Activated CD4-positive, alpha-beta T cell treated with anti-CD3 and anti-CD28 coated beads for 36 hours (primary cell): ENCODE measurements at regions not wholly inside any gene's neighbourhood (a gene's known extent, or its start where the extent isn't known, plus 50 kb on each side); places are given as distances from the start of the nearest gene placed in this dataset.

Experiments used
- ATAC-seq: fragments of 200-7000 bp; cut with Tn5 transposase; one replicate; pipeline ENCODE4 v1.10.0; 2021; ENCODE audit warnings: mild to moderate bottlenecking, moderate library complexity
- CTCF ChIA-PET: fragments of 350-600 bp; sonication (Branson Sonifier 250); formaldehyde crosslinking; loops from one replicate; lab custom pipeline; 2021; ENCODE audit warnings: antibody characterized with exemption; lab: Charles Lee
- POLR2A ChIA-PET: fragments of 350-600 bp; sonication (Branson Sonifier 250); formaldehyde crosslinking; loops from one replicate; lab custom pipeline; 2021; ENCODE audit warnings: antibody characterized with exemption, inconsistent platforms; lab: Charles Lee
- DNase-seq: peaks from one replicate; pipeline ENCODE4 v3.0.0-alpha.2; 2020
- H3K27ac Mint-ChIP-seq: one replicate; pipeline ENCODE4 v1.8.0; 2021; ENCODE audit warnings: mixed read lengths
- H3K27me3 Mint-ChIP-seq: one replicate; pipeline ENCODE4 v1.8.0; 2021; ENCODE audit warnings: mixed read lengths
- H3K36me3 Mint-ChIP-seq: one replicate; pipeline ENCODE4 v1.8.0; 2021; ENCODE audit warnings: low read depth, mixed read lengths
- H3K4me1 Mint-ChIP-seq: one replicate; pipeline ENCODE4 v1.8.0; 2021; ENCODE audit warnings: mixed read lengths
- H3K4me3 Mint-ChIP-seq: one replicate; pipeline ENCODE4 v1.8.0; 2021; ENCODE audit warnings: mild to moderate bottlenecking, moderate library complexity, mixed read lengths
- H3K9me3 Mint-ChIP-seq: one replicate; pipeline ENCODE4 v1.8.0; 2021; ENCODE audit warnings: low read depth, mixed read lengths
- intact Hi-C, 2 experiments: fragments of 100-400 bp; cut with DNase I in 1 of 2; cut with micrococcal nuclease in 1 of 2; formaldehyde crosslinking; loops; one replicate each; pipeline versions ENCODE4 v1.14.2 to v1.15.1; 2022 to 2024; cut with DNase I, micrococcal nuclease

DNA sequence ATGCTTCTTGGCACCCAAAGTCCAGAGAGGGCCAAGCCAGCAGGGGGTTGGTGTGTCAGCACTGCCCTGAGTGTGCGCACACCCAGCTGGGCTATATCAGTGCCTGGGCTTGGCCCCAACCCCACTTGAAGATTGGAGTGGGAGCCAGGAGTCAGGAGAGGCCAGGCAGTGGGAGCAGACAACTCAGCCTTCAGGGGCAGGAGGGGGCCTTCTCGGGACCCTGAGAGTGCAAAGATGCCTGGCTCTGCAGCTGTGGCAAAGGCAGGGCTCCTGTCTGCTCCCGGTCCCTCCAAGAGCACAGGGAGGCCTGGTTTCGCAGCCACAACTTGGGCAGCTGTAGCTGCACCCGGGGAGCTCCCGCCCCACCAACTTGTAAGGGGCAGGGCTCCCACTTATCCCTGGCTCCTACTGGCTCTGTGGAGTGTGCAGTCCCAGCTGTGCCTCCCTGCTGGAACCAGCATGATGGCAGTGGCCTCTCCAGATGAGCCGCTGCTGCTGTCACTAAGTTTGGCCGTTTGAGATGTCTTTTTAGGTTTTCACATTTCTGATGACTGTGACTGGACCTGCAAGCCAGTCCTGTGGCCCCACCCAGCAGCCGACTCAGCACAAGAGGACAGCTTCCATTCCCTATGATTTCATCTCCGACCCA lies 148.8 kb upstream of the HS6ST1 start:
- H3K4me1 Mint-ChIP-seq: peaks cover under 1% of the 10 kb centered on the region
- DNase-seq: no peak

DNA sequence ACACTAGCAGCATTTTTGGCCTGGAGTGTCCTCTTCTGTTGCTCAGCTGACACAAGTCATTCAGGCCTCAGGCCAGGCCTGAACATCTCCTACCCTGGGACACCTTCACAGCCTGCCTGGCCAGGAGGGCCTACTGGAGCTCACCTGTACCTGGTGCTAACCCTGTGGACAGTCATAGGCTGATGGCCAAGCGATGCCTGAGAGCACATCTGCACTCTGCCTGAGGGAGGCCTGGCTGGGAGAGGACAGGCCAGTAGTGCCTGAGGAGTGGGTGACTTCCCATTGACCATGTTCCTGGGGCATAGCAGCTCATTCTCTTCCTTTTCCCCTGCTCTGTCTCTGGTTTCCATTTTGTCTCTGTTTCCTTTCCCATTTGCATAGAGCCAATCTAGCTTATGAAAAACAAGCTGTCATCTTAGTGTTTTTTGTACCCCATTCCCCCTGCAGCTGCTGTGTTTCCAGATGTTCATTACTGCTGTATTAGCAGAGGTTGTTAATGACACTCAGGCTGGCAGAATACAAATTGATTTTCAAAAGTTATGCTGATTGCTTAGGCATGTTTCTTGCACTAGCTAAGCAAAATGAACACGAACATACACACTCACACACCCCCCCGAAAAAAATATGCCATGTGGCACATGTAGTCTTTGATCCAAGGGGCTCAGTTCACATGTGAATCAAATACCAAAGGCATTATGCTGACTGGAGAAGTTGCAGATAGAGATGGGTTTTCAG lies 149.7 kb upstream of the HS6ST1 start:
- intact Hi-C loops: no loop called here
- H3K27me3 Mint-ChIP-seq: peaks cover 5% of the 10 kb centered on the region
- peaks cover 8% of the 10 kb centered on the region for H3K4me1 Mint-ChIP-seq
- ATAC-seq: no peak
- no peak for DNase-seq
- CTCF ChIA-PET: interaction anchor here (0.6 to 2.0 kb wide), 4 partner anchors 22 to 383 kb away, joined by 3 to 6 read pairs (median 4); no protein-coding TSS in a partner anchor
- peaks cover 7% of the 10 kb centered on the region for H3K36me3 Mint-ChIP-seq
- H3K27ac Mint-ChIP-seq: no peak overlapping the region
- no peak overlapping the region for H3K4me3 Mint-ChIP-seq
- H3K9me3 Mint-ChIP-seq: peaks cover 24% of the 10 kb centered on the region
- POLR2A ChIA-PET: interaction anchor here (0.7 kb wide), 1 partner anchor 15 kb away, joined by 3 read pairs; no protein-coding TSS in a partner anchor

More for the DNA sequence above, 148.8 kb upstream of the HS6ST1 start:
- ATAC-seq: no peak
- intact Hi-C loops: no loop called here
- no peaks in the 10 kb centered on the region for H3K27me3 Mint-ChIP-seq
- ChIA-PET POLR2A (no interaction called here), CTCF (interaction anchor here (1.1 to 2.0 kb wide), 2 partner anchors 11 to 22 kb away, joined by 3 to 6 read pairs; no protein-coding TSS in a partner anchor)
- no peak overlapping the region for H3K4me3 Mint-ChIP-seq
- H3K9me3 Mint-ChIP-seq: peaks cover 24% of the 10 kb centered on the region
- no peak overlapping the region for H3K27ac Mint-ChIP-seq
- peaks cover 7% of the 10 kb centered on the region for H3K36me3 Mint-ChIP-seq

DNA sequence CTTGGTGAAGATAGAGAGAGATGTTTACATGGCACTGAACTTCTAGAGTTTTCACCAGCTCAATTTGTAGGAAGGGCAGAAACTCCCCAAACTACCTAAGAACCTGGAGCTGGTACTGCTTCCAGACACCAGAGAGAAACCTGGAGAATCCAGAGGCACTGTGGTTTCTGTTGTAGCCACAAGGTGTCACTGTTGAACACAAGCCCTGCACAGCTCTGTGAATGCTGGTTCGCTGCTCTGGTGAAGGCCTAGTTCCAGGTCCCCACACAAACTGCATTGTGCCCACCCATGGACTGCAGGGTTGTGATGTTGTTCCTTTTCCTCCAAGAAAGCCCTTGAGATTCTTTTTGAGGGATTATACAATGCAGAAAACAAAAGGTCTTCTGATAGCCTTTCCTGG lies 150.5 kb upstream of the HS6ST1 start:
- peaks cover 7% of the 10 kb centered on the region for H3K36me3 Mint-ChIP-seq
- DNase-seq (peak; percentile 32), ATAC-seq (no peak)
- peaks cover 11% of the 10 kb centered on the region for H3K4me1 Mint-ChIP-seq
- H3K27ac Mint-ChIP-seq: no peak overlapping the region
- no peak overlapping the region for H3K4me3 Mint-ChIP-seq
- CTCF ChIA-PET: interaction anchor here (0.6 to 2.0 kb wide), 3 partner anchors 21 to 383 kb away, joined by 3 to 6 read pairs (median 4); no protein-coding TSS in a partner anchor
- peaks cover 7% of the 10 kb centered on the region for H3K27me3 Mint-ChIP-seq
- intact Hi-C loops: no loop called here
- peaks cover 24% of the 10 kb centered on the region for H3K9me3 Mint-ChIP-seq
- POLR2A ChIA-PET: interaction anchor here (0.6 kb wide), 1 partner anchor 50 kb away, joined by 4 read pairs; no protein-coding TSS in a partner anchor

DNA sequence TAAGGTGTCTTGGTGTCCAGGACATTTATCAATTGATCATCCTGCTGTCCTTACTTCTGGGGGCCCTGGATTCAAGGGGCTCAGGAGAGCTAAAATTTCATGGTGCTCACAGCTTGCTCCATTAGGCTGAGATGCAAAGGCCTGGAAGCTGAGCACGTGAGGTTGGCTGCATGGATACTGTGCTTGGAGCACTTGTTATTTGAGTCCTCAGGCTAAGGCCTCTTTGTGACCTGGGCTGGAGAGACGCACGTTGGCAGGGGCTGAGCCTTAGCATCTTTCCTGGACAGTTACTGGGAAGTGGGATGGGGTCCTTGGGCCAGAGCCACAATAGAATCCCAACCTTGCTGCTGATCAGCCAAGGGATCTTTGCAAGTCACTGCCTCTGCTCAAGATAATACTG lies 151.2 kb upstream of the HS6ST1 start:
- Mint-ChIP-seq H3K27me3 (peaks cover 12% of the 10 kb centered on the region), H3K36me3 (peaks cover 7% of the 10 kb centered on the region), H3K27ac (no peak overlapping the region), H3K4me3 (no peak overlapping the region), H3K4me1 (peaks cover 11% of the 10 kb centered on the region), H3K9me3 (peaks cover 24% of the 10 kb centered on the region)
- intact Hi-C loops: no loop called here
- no peak for DNase-seq
- CTCF ChIA-PET: interaction anchor here (1.5 kb wide), 1 partner anchor 20 kb away, joined by 4 read pairs; no protein-coding TSS in a partner anchor
- POLR2A ChIA-PET: no interaction called here
- no peak for ATAC-seq

DNA sequence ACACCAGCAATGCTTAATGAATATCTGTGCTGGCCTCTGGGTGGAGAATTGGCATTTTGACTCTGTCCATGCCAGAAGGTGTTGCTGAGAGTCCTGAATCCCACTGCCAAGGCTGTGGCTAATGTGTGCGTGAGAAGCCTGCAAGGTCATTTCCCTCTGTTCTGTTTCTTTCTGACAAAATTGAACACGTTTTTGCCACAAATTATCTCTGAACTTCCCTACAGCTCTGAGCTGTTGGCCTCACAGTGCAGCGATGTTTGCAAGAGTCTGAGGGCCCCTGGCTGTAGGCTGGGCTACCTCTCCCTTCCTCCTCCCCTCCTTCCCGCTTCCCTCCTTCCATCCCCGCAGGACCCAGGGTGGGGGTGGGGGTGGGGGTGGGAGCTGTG lies 154.1 kb upstream of the HS6ST1 start:
- Mint-ChIP-seq H3K27me3 (peaks cover 14% of the 10 kb centered on the region), H3K9me3 (peaks cover 22% of the 10 kb centered on the region), H3K36me3 (peaks cover 7% of the 10 kb centered on the region), H3K4me3 (no peak overlapping the region), H3K27ac (no peak overlapping the region), H3K4me1 (peaks cover 11% of the 10 kb centered on the region)
- peak; percentile 58 for ATAC-seq
- intact Hi-C loops: loop anchor here in 1 of 2 experiments (2.0 kb wide), 1 partner anchor 64 kb away; no protein-coding TSS in a partner anchor
- CTCF ChIA-PET: no interaction called here
- no peak for DNase-seq
- POLR2A ChIA-PET: interaction anchor here (0.6 kb wide), 1 partner anchor 149 kb away, joined by 3 read pairs; no protein-coding TSS in a partner anchor

DNA sequence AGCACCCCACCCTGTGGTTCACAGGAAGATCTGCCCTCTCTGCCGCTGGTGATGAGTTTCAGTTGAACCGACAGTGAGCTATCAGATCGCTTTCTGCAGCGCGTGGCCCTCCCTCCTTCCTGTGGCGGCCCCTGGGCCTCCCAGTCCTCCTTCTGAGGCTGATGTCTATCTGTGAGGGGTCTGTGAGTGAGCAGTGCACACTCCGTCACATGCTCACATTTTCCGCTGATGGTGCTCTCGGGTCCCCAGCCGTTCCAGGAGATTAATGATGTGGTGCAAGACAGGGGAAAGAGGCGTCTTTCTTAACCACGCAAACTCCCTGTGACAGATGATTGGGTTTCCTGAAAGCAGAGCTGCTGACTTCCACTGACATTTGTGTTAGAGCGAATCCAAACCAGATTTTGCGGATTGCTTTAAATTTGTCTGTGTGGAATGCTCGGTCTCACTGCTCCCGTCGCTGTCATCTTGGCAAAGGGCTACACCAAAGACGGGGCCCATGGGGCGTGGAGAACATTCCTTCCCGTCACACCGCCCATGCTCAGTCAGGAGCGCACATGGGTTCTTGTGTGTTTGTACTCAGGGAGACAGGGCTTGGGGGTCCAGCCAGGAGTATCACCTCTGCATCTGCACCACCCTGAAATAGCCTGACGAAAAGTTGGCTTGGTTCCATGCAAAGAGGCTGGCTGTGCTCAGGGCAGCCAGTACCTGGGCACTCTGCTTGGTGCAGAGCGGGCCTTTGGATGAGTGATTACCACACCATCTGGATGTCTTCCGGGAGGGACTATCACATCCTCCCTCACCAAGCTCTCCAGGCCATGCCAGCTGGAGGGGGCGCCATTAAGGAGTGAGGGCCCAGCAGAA lies 154.7 kb upstream of the HS6ST1 start:
- Mint-ChIP-seq H3K4me1 (peaks cover 11% of the 10 kb centered on the region), H3K9me3 (peaks cover 18% of the 10 kb centered on the region), H3K4me3 (peak overlapping the region; percentile 10), H3K27ac (peak overlapping the region; percentile 86), H3K36me3 (peaks cover 7% of the 10 kb centered on the region), H3K27me3 (peaks cover 18% of the 10 kb centered on the region)
- intact Hi-C loops: loop anchor here in 1 of 2 experiments (2.0 kb wide), 1 partner anchor 63 kb away; no protein-coding TSS in a partner anchor
- ATAC-seq: peak; percentile 94
- ChIA-PET POLR2A (interaction anchor here (0.6 kb wide), 1 partner anchor 150 kb away, joined by 3 read pairs; no protein-coding TSS in a partner anchor), CTCF (no interaction called here)
- peak; percentile 76 for DNase-seq

DNA sequence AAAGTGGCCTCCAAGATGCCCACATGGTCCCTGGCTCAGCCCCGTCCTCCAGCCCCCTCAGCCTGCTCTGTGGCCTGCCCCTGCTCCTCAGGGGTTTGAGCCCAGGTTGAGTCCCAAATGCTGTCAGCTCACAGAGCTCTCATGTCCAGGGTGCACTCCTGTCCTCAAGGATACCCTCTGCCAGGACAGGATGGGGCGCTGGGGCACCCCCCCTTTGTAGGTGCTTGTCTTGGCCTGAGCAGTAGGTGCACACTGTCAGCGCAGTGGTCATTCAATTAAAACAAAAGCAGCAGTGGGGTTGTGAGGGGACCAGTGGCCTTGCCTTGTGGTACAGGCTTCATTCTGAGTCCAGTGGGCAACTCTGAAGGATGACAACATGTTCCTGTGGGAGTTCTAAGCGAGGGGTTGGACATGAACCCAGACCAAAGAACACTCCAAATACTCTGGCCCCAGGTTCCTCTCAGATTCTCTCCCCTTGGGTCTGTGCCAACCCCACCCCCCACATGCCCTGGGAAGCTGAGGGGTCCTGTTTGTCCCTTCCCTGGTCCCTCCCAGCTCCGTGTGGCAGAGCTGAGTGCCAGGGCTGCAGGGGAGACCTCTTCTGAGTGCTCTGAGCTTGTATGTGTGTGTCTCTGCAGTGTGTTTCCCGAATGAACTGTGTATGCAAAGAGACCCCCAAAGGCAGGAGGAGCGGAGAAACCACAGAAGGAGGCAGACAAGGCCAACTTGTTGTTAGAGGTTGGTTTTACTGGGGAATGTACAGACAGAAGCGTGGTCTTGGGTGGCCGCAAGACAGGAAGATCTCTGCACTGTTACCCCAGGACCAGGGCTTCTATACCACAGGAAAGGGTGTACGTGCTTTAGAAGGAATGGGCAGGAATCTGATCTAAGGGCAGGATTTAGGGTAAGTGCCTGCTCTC lies 155.6 kb upstream of the HS6ST1 start:
- Mint-ChIP-seq H3K4me1 (peaks cover 11% of the 10 kb centered on the region), H3K27me3 (peaks cover 20% of the 10 kb centered on the region), H3K4me3 (no peak overlapping the region), H3K36me3 (peaks cover 7% of the 10 kb centered on the region), H3K27ac (no peak overlapping the region), H3K9me3 (peaks cover 11% of the 10 kb centered on the region)
- POLR2A ChIA-PET: no interaction called here
- CTCF ChIA-PET: no interaction called here
- no peak for ATAC-seq
- intact Hi-C loops: no loop called here
- DNase-seq: no peak

DNA sequence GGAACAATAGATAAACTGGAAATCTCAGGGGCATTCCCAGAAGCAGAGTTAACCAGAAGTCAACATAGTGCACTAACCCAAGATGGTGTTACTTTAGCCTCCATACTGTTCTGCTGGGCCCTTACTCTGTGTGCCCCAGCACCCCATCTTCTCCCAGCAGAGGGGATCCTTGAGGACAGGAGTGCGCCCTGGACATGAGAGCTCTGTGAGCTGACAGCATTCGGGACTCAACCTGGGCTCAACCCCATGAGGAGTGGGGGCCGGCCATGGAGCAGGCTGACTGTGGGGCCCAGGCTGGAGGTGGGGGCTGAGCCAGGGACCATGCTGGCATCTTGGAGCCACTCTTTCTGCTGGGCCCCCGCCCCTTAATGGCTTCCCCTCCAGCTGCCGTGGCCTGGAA lies 156.3 kb upstream of the HS6ST1 start:
- intact Hi-C loops: no loop called here
- H3K27ac Mint-ChIP-seq: no peak overlapping the region
- no peak for ATAC-seq
- POLR2A ChIA-PET: no interaction called here
- H3K4me3 Mint-ChIP-seq: no peak overlapping the region
- no peak for DNase-seq
- H3K9me3 Mint-ChIP-seq: peaks cover 6% of the 10 kb centered on the region
- CTCF ChIA-PET: no interaction called here
- H3K36me3 Mint-ChIP-seq: peaks cover 6% of the 10 kb centered on the region
- H3K4me1 Mint-ChIP-seq: peaks cover 11% of the 10 kb centered on the region
- H3K27me3 Mint-ChIP-seq: peaks cover 20% of the 10 kb centered on the region

DNA sequence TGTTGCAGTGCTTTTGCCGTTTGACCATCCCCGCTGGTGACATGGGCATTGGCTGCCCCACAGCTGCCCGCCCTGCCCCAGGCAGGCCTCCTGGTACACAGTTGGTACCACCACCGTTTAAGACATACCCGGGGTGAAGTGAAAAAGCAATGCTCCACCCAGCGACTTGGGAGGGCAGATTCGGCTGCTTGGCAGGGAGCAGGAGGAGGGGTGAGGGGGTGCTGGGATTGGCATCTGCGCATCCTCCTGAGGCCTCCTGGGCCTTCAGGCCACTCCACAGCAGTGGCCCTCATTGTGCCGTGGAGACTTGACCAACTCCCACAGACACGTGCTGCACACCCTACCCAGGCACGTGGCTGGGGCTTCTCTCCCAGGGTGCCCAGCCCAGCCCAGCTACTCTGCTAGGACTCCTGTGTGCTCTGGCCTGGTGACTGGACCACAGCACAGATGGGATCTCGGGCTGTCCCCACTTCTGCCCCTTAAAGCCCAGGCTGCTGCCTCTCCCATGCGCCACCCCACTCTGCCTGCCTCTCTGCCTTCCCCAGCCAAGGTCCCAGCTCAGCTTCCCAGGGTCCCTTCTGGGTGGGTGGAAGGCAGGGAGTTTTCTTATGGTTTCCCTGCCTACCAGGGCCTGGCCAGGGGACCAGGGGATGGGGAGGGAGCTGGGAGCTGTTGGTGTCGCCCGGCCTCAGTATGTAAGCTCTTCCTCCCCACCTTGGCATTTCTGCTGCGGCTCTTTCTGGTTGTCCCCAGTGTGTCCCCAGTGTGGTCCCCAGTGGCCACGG lies 157.0 kb upstream of the HS6ST1 start:
- POLR2A ChIA-PET: no interaction called here
- Mint-ChIP-seq H3K9me3 (peaks cover 5% of the 10 kb centered on the region), H3K27me3 (peaks cover 22% of the 10 kb centered on the region), H3K36me3 (peaks cover 1% of the 10 kb centered on the region), H3K27ac (no peak overlapping the region), H3K4me1 (peaks cover 11% of the 10 kb centered on the region), H3K4me3 (no peak overlapping the region)
- intact Hi-C loops: no loop called here
- CTCF ChIA-PET: interaction anchor here (0.6 kb wide), 1 partner anchor 69 kb away, joined by 3 read pairs; no protein-coding TSS in a partner anchor
- ATAC-seq (no peak), DNase-seq (no peak)
